ENCODE measurements at regions not wholly inside any gene's neighbourhood (a gene's known extent, or its start where the extent isn't known, plus 50 kb on each side); places are given as distances from the start of the nearest gene placed in this dataset.
A peak's percentile ranks its signal among the peaks of the same experiment; 100 is the strongest.

DNA sequence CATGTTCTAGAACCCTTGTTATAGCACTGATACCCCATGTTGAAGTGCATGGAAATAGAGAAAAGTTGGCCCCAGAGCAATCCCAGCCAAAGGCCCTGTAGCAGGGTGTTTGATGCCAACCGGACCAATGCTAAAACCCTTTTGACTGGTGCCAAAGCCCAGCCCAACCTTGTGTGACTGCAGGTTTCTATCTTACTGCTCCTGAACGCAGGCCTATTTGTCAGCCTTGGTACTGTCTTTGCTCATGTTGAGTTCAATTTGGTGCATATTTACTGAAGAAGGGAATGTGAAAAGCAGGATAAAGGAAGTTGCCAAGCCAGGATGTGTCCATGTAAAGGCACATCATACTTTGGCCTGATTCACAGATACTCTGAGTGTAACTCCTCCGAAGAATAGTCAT, 51.7 kb upstream of the NFASC start:
- H3K36me3 ChIP-seq = no peaks in the 10 kb centered on the region
- H3K9me3 ChIP-seq = no peaks in the 10 kb centered on the region
- DNase-seq = peak; percentile 29 to 40
- peak in 1 of 2 donors; percentile 2 for TF ChIP-seq POLR2A (IDR thresholded peaks at IDR 0.05)
- TF ChIP-seq, protein P1, sequence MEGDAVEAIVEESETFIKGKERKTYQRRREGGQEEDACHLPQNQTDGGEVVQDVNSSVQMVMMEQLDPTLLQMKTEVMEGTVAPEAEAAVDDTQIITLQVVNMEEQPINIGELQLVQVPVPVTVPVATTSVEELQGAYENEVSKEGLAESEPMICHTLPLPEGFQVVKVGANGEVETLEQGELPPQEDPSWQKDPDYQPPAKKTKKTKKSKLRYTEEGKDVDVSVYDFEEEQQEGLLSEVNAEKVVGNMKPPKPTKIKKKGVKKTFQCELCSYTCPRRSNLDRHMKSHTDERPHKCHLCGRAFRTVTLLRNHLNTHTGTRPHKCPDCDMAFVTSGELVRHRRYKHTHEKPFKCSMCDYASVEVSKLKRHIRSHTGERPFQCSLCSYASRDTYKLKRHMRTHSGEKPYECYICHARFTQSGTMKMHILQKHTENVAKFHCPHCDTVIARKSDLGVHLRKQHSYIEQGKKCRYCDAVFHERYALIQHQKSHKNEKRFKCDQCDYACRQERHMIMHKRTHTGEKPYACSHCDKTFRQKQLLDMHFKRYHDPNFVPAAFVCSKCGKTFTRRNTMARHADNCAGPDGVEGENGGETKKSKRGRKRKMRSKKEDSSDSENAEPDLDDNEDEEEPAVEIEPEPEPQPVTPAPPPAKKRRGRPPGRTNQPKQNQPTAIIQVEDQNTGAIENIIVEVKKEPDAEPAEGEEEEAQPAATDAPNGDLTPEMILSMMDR (IDR thresholded peaks at IDR 0.05) = no peak
- peaks cover 7 to 17% of the 10 kb centered on the region in 2 donors for H3K4me1 ChIP-seq
- no peaks in the 10 kb centered on the region for H3K27me3 ChIP-seq
- intact Hi-C loops (cut with DNase I; ENCODE audit: low total_unique reads) = no loop called here
- H3K4me3 ChIP-seq = no peak overlapping the region
- H3K27ac ChIP-seq = peak overlapping the region; percentile 80 to 90

DNA sequence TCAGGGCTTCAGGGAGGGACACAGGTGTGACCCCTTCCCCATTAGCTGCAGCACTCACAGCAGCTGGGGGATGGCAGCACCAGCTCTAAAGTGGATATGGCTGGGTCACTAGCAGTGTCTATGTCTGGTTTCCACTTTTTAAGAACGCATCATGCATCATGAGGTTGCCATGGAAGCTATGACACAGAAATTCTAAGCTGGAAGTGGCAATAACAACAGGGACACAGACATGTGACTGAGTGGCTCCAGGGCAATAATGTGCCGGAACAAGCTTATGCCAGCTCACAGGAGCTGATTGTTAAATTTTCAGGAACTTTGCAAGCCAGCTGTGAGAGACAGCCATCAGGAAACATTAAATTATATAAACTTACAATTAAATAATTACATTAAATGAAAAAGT, 51.2 kb upstream of the NFASC start:
- Histone ChIP-seq H3K36me3 (no peaks in the 10 kb centered on the region), H3K4me3 (no peak overlapping the region), H3K27ac (peak overlapping the region; percentile 80 to 90), H3K9me3 (no peaks in the 10 kb centered on the region), H3K4me1 (peaks cover 7 to 17% of the 10 kb centered on the region in 2 donors), H3K27me3 (no peaks in the 10 kb centered on the region)
- TF ChIP-seq, protein P1 (IDR thresholded peaks at IDR 0.05) = no peak
- TF ChIP-seq POLR2A (IDR thresholded peaks at IDR 0.05) = no peak
- intact Hi-C loops (cut with DNase I; ENCODE audit: low total_unique reads) = no loop called here
- no peak for DNase-seq

All from uterus (tissue), 3 donors.